Suppressor macrophage treated with lipopolysaccharide for 1 hour (primary cell): ENCODE measurements at regions not wholly inside any gene's neighbourhood (a gene's known extent, or its start where the extent isn't known, plus 50 kb on each side); places are given as distances from the start of the nearest gene placed in this dataset.
"Not testable (repeated sequence)": the region's sequence is repeated elsewhere in the genome, so short reads cannot be mapped to it uniquely, and the experiment has no call there.

ENCODE experiments used
- DNase-seq, 3 donors: peaks; one replicate each; pipeline ENCODE4 v3.0.0-alpha.2; 2020 to 2022

- no peak for DNase-seq
Measured at GRCh38 chr5:101458587-101458986, 555.5 kb upstream of the ST8SIA4 start.

- no peak for DNase-seq
Measured at GRCh38 chr5:101455851-101456250, 552.8 kb upstream of the ST8SIA4 start.

- DNase-seq, result no peak
Measured at GRCh38 chr5:101455048-101455447, 552.0 kb upstream of the ST8SIA4 start.

GRCh38 chr5:101442281-101442680 lies 539.2 kb upstream of the ST8SIA4 start:
- not testable (repeated sequence) for DNase-seq

GRCh38 chr5:101440173-101440572 lies 537.1 kb upstream of the ST8SIA4 start:
- DNase-seq, result no peak

- DNase-seq, result no peak
Measured at GRCh38 chr5:101437351-101437750, 534.3 kb upstream of the ST8SIA4 start.

- DNase-seq, result no peak
Measured at GRCh38 chr5:101435768-101436167, 532.7 kb upstream of the ST8SIA4 start.

- no peak for DNase-seq
Measured at GRCh38 chr5:101431201-101431600, 528.1 kb upstream of the ST8SIA4 start.

- DNase-seq, result no peak
Measured at GRCh38 chr5:101430551-101430950, 527.5 kb upstream of the ST8SIA4 start.

- DNase-seq, result no peak
Measured at GRCh38 chr5:101429241-101429640, 526.2 kb upstream of the ST8SIA4 start.

- DNase-seq, result no peak
Measured at GRCh38 chr5:101425339-101425859, 522.3 kb upstream of the ST8SIA4 start.

GRCh38 chr5:101424530-101425175 lies 521.6 kb upstream of the ST8SIA4 start:
- no peak for DNase-seq

GRCh38 chr5:101418713-101419118 lies 515.6 kb upstream of the ST8SIA4 start:
- DNase-seq, result no peak

GRCh38 chr5:101404531-101404930 lies 501.4 kb upstream of the ST8SIA4 start:
- DNase-seq, result no peak

- DNase-seq, result no peak
Measured at GRCh38 chr5:101393795-101394450, 490.8 kb upstream of the ST8SIA4 start.

- peak; percentile 48 to 64 (median 62) for DNase-seq
Measured at GRCh38 chr5:101390151-101390908, 487.2 kb upstream of the ST8SIA4 start.

- no peak for DNase-seq
Measured at GRCh38 chr5:101385276-101385675, 482.2 kb upstream of the ST8SIA4 start.

GRCh38 chr5:101370181-101370580 lies 467.1 kb upstream of the ST8SIA4 start:
- no peak for DNase-seq

- DNase-seq, result no peak
Measured at GRCh38 chr5:101364469-101364868, 461.4 kb upstream of the ST8SIA4 start.

- DNase-seq, result no peak
Measured at GRCh38 chr5:101362067-101362466, 459.0 kb upstream of the ST8SIA4 start.

GRCh38 chr5:101346906-101347305 lies 443.8 kb upstream of the ST8SIA4 start:
- DNase-seq, result no peak

GRCh38 chr5:101346447-101346846 lies 443.4 kb upstream of the ST8SIA4 start:
- DNase-seq, result no peak

- DNase-seq, result no peak
Measured at GRCh38 chr5:101338226-101338625, 435.1 kb upstream of the ST8SIA4 start.

- DNase-seq, result no peak
Measured at GRCh38 chr5:101327816-101328215, 424.7 kb upstream of the ST8SIA4 start.
